ENCODE measurements at regions not wholly inside any gene's neighbourhood (a gene's known extent, or its start where the extent isn't known, plus 50 kb on each side); places are given as distances from the start of the nearest gene placed in this dataset.

GRCh38 chr3:70532806-70533205, 220.4 kb upstream of the MDFIC2 start:
- DNase-seq = no peak

GRCh38 chr3:70531838-70532489, 219.5 kb upstream of the MDFIC2 start:
- H3K27ac ChIP-seq = no peak overlapping the region
- ATAC-seq = no peak

More at GRCh38 chr3:70532806-70533205, 220.4 kb upstream of the MDFIC2 start:
- no peak for TF ChIP-seq CTCF (IDR thresholded peaks at IDR 0.05)
- WGBS, 3 donors = 57 to 60% (median 58%) methylated on average over 2 of the region's 2 CpGs
- H3K27ac ChIP-seq = no peak overlapping the region
- H3K4me1 ChIP-seq = no peaks in the 10 kb centered on the region
- H3K4me3 ChIP-seq = no peak overlapping the region
- H3K27me3 ChIP-seq (ENCODE audit: insufficient read depth in 3 of 3, low read length in 2 of 3) = peaks cover 0 to under 1% (median 0%) of the 10 kb centered on the region in 3 donors
- intact Hi-C loops (cut with DNase I) = loop anchor here in 1 of 2 donors (10.0 kb wide), 1 partner anchor 1062 kb away; no protein-coding TSS in a partner anchor
- no peaks in the 10 kb centered on the region for H3K36me3 ChIP-seq (ENCODE audit: insufficient read depth in 1 of 2, low read depth in 1 of 2)
- no peak for ATAC-seq
- no peaks in the 10 kb centered on the region for H3K9me3 ChIP-seq

GRCh38 chr3:70531063-70531657, 218.7 kb upstream of the MDFIC2 start:
- Histone ChIP-seq H3K27ac (no peak overlapping the region), H3K27me3 (ENCODE audit: insufficient read depth in 3 of 3, low read length in 2 of 3) (no peaks in the 10 kb centered on the region), H3K36me3 (ENCODE audit: insufficient read depth in 1 of 2, low read depth in 1 of 2) (no peaks in the 10 kb centered on the region), H3K9me3 (no peaks in the 10 kb centered on the region), H3K4me1 (no peaks in the 10 kb centered on the region), H3K4me3 (no peak overlapping the region)
- peak; percentile 42 for TF ChIP-seq CTCF (IDR thresholded peaks at IDR 0.05)
- WGBS, 3 donors = 41 to 43% (median 43%) methylated on average over 4 of the region's 4 CpGs
- no peak for ATAC-seq
- intact Hi-C loops (cut with DNase I) = loop anchor here in 1 of 2 donors (10.0 kb wide), 1 partner anchor 1064 kb away; no protein-coding TSS in a partner anchor
- no peak for DNase-seq

More at GRCh38 chr3:70531838-70532489, 219.5 kb upstream of the MDFIC2 start:
- Histone ChIP-seq H3K4me3 (no peak overlapping the region), H3K27me3 (ENCODE audit: insufficient read depth in 3 of 3, low read length in 2 of 3) (no peaks in the 10 kb centered on the region), H3K4me1 (no peaks in the 10 kb centered on the region), H3K9me3 (no peaks in the 10 kb centered on the region), H3K36me3 (ENCODE audit: insufficient read depth in 1 of 2, low read depth in 1 of 2) (no peaks in the 10 kb centered on the region)
- intact Hi-C loops (cut with DNase I) = loop anchor here in 1 of 2 donors (10.0 kb wide), 1 partner anchor 1063 kb away; no protein-coding TSS in a partner anchor
- no peak for TF ChIP-seq CTCF (IDR thresholded peaks at IDR 0.05)
- DNase-seq = no peak
- 71 to 79% (median 78%) methylated on average over 10 of the region's 10 CpGs for WGBS, 3 donors

- 58 to 62% (median 60%) methylated on average over 4 of the region's 4 CpGs for WGBS, 3 donors
- no peaks in the 10 kb centered on the region for H3K36me3 ChIP-seq (ENCODE audit: insufficient read depth in 1 of 2, low read depth in 1 of 2)
- no peak overlapping the region for H3K4me3 ChIP-seq
- intact Hi-C loops (cut with DNase I) = loop anchor here in 1 of 2 donors (10.0 kb wide), 1 partner anchor 1064 kb away; no protein-coding TSS in a partner anchor
- DNase-seq (no peak), ATAC-seq (no peak)
- H3K9me3 ChIP-seq = no peaks in the 10 kb centered on the region
- TF ChIP-seq CTCF (IDR thresholded peaks at IDR 0.05) = no peak
- H3K4me1 ChIP-seq = no peaks in the 10 kb centered on the region
- no peak overlapping the region for H3K27ac ChIP-seq
- H3K27me3 ChIP-seq (ENCODE audit: insufficient read depth in 3 of 3, low read length in 2 of 3) = no peaks in the 10 kb centered on the region
Observed at GRCh38 chr3:70530626-70531025, 218.2 kb upstream of the MDFIC2 start.
